IMR-90 (cell line): ENCODE measurements at regions not wholly inside any gene's neighbourhood (a gene's known extent, or its start where the extent isn't known, plus 50 kb on each side); places are given as distances from the start of the nearest gene placed in this dataset.

Experiments
- ATAC-seq: fragments of 200-7000 bp; cut with Tn5 transposase; 2 replicates; pipeline ENCODE4 v1.9.1; 2020; ENCODE audit warnings: low read depth, mild to moderate bottlenecking, moderate library complexity
- BruUV-seq: library from RNA; stranded (reverse); fragments of 400-500 nt; replicated peaks from 2 replicates; lab custom pipeline; 2021; lab: Mats Ljungman, UMichigan
- CTCF ChIA-PET: fragments of 300-600 bp; formaldehyde crosslinking; extraction: SDS; loops from one replicate; lab custom pipeline; 2021; ENCODE audit warnings: antibody characterized with exemption; lab: Yijun Ruan, JAX
- POLR2A ChIA-PET: fragments of 300-600 bp; sonication (Branson Sonifier 250); formaldehyde crosslinking; loops from one replicate; lab custom pipeline; 2022; ENCODE audit warnings: antibody characterized with exemption; ENCODE audit not compliant: unreplicated experiment; lab: Charles Lee
- DNase-seq: peaks from one replicate; pipeline ENCODE4 v3.0.0; 2013
- H2AFZ ChIP-seq: replicated peaks from 2 replicates; pipeline ENCODE3; 2013; ENCODE audit warnings: low read length, mild to moderate bottlenecking; ENCODE audit not compliant: poor library complexity
- H2AK5ac ChIP-seq: 2 replicates; pipeline ENCODE4 v1.6.1; 2013; ENCODE audit warnings: low read depth, low read length, inconsistent platforms
- H2AK9ac ChIP-seq: replicated peaks from 2 replicates; pipeline ENCODE3; 2013; ENCODE audit warnings: mild to moderate bottlenecking, low read depth, low read length, moderate library complexity; ENCODE audit not compliant: poor library complexity
- H2BK120ac ChIP-seq: 2 replicates; pipeline ENCODE4 v1.6.1; 2013; ENCODE audit warnings: low read depth, low read length, inconsistent platforms
- H2BK15ac ChIP-seq: 3 replicates; pipeline ENCODE4 v1.6.1; 2013; ENCODE audit warnings: low read depth, low read length, inconsistent platforms
- H2BK20ac ChIP-seq: 2 replicates; pipeline ENCODE4 v1.6.1; 2013; ENCODE audit warnings: low read depth, mild to moderate bottlenecking, inconsistent platforms, low read length, moderate library complexity
- H2BK5ac ChIP-seq: 2 replicates; pipeline ENCODE4 v1.6.1; 2013; ENCODE audit warnings: mild to moderate bottlenecking, low read depth, low read length, inconsistent platforms; ENCODE audit not compliant: poor library complexity, severe bottlenecking
- H3K14ac ChIP-seq: replicated peaks from 2 replicates; pipeline ENCODE4 v1.6.1; 2013; ENCODE audit warnings: low read depth, low read length, inconsistent platforms
- H3K18ac ChIP-seq: 2 replicates; pipeline ENCODE4 v1.6.1; 2013; ENCODE audit warnings: low read depth, low read length, control low read depth
- H3K23ac ChIP-seq: 2 replicates; pipeline ENCODE4 v1.6.1; 2013; ENCODE audit warnings: low read depth, low read length, inconsistent platforms
- H3K27ac ChIP-seq: 2 replicates; pipeline ENCODE4 v1.5.1; 2013; ENCODE audit warnings: mild to moderate bottlenecking, control low read depth, low read length; ENCODE audit not compliant: insufficient read depth
- H3K27me3 ChIP-seq: 2 replicates; pipeline ENCODE4 v1.6.1; 2013; ENCODE audit warnings: low read length; ENCODE audit not compliant: control insufficient read depth, insufficient read depth
- H3K36me3 ChIP-seq: 2 replicates; pipeline ENCODE4 v1.6.1; 2013; ENCODE audit warnings: low read length, mixed read lengths; ENCODE audit not compliant: control insufficient read depth, insufficient read depth
- H3K4ac ChIP-seq: 2 replicates; pipeline ENCODE4 v1.6.1; 2013; ENCODE audit warnings: low read depth, low read length, inconsistent platforms
- H3K4me1 ChIP-seq: 2 replicates; pipeline ENCODE4 v1.6.1; 2013; ENCODE audit warnings: low read length, mixed read lengths; ENCODE audit not compliant: control insufficient read depth, insufficient read depth
- H3K4me2 ChIP-seq: 2 replicates; pipeline ENCODE4 v1.6.1; 2013; ENCODE audit warnings: low read depth, mild to moderate bottlenecking, control low read depth, low read length, moderate library complexity
- H3K4me3 ChIP-seq: 2 replicates; pipeline ENCODE4 v1.5.1; 2013; ENCODE audit warnings: low read depth, mild to moderate bottlenecking, control low read depth, low read length, moderate library complexity; ENCODE audit not compliant: insufficient read depth
- H3K56ac ChIP-seq: 2 replicates; pipeline ENCODE4 v1.6.1; 2013; ENCODE audit warnings: low read length, inconsistent platforms; ENCODE audit not compliant: insufficient read depth; ENCODE audit errors: extremely low read depth
- H3K79me1 ChIP-seq, 2 experiments: 2 replicates each; pipeline ENCODE4 v1.6.1; 2013; ENCODE audit warnings: low read length in 2 of 2, inconsistent platforms in 1 of 2, low read depth in 1 of 2
- H3K9ac ChIP-seq: 2 replicates; pipeline ENCODE4 v1.6.1; 2013; ENCODE audit warnings: low read depth, low read length, control low read depth
- H3K9me1 ChIP-seq: 2 replicates; pipeline ENCODE4 v1.6.1; 2013; ENCODE audit warnings: low read length, inconsistent platforms; ENCODE audit not compliant: insufficient read depth
- H3K9me3 ChIP-seq: 2 replicates; pipeline ENCODE4 v1.6.1; 2013; ENCODE audit warnings: low read length; ENCODE audit not compliant: control insufficient read depth, insufficient read depth
- H4K20me1 ChIP-seq: 2 replicates; pipeline ENCODE4 v1.6.1; 2013; ENCODE audit warnings: low read length, inconsistent platforms; ENCODE audit not compliant: insufficient read depth
- H4K5ac ChIP-seq: 2 replicates; pipeline ENCODE4 v1.6.1; 2013; ENCODE audit warnings: mild to moderate bottlenecking, low read depth, low read length, control low read depth
- H4K8ac ChIP-seq, 2 experiments: 2 replicates each; pipeline ENCODE4 v1.6.1; 2013; ENCODE audit warnings: low read depth in 2 of 2, low read length in 2 of 2, control low read depth in 1 of 2, inconsistent platforms in 1 of 2
- H4K91ac ChIP-seq: 2 replicates; pipeline ENCODE4 v1.6.1; 2013; ENCODE audit warnings: low read depth, low read length, inconsistent platforms; ENCODE audit not compliant: insufficient read depth
- BHLHE40 ChIP-seq: fragments of 150-350 bp; IDR thresholded peaks from 2 replicates; pipeline ENCODE4 v1.6.1; 2016; ENCODE audit warnings: mild to moderate bottlenecking, low read depth, low read length
- CEBPB ChIP-seq: IDR thresholded peaks from 2 replicates; pipeline ENCODE4 v1.6.1; 2012; ENCODE audit warnings: low read depth, low read length, improper control_type of control experiment
- CHD1 ChIP-seq: IDR thresholded peaks from 2 replicates; pipeline ENCODE4 v1.6.1; 2012; ENCODE audit warnings: low read depth, low read length, improper control_type of control experiment
- FOS ChIP-seq: fragments of 150-350 bp; IDR thresholded peaks from 2 replicates; pipeline ENCODE4 v1.6.1; 2016; ENCODE audit warnings: low read depth, low read length
- MAFK ChIP-seq: IDR thresholded peaks from 2 replicates; pipeline ENCODE4 v1.6.1; 2012; ENCODE audit warnings: low read depth, low read length, improper control_type of control experiment
- MAZ ChIP-seq: IDR thresholded peaks from 2 replicates; pipeline ENCODE4 v1.6.1; 2012; ENCODE audit warnings: low read depth, mild to moderate bottlenecking, low read length, improper control_type of control experiment, moderate library complexity, borderline replicate concordance
- MXI1 ChIP-seq: IDR thresholded peaks from 2 replicates; pipeline ENCODE4 v1.6.1; 2012; ENCODE audit warnings: low read depth, mild to moderate bottlenecking, low read length, moderate library complexity, borderline replicate concordance
- NFE2L2 ChIP-seq: fragments of 150-350 bp; IDR thresholded peaks from 2 replicates; pipeline ENCODE4 v1.6.1; 2016; ENCODE audit warnings: low read depth, mild to moderate bottlenecking, low read length
- POLR2A ChIP-seq: IDR thresholded peaks from 2 replicates; pipeline ENCODE4 v1.6.1; 2012; ENCODE audit warnings: mild to moderate bottlenecking, low read depth, low read length
- RAD21 ChIP-seq: IDR thresholded peaks from 2 replicates; pipeline ENCODE4 v1.6.1; 2012; ENCODE audit warnings: low read length, improper control_type of control experiment
- RCOR1 ChIP-seq: IDR thresholded peaks from 2 replicates; pipeline ENCODE4 v1.6.1; 2012; ENCODE audit warnings: mild to moderate bottlenecking, low read length, improper control_type of control experiment; ENCODE audit not compliant: insufficient replicate concordance
- RFX5 ChIP-seq: IDR thresholded peaks from 2 replicates; pipeline ENCODE4 v1.8.0; 2012; ENCODE audit warnings: low read depth, mild to moderate bottlenecking, low read length, moderate library complexity
- SMC3 ChIP-seq: fragments of 150-350 bp; IDR thresholded peaks from 2 replicates; pipeline ENCODE4 v1.6.1; 2016; ENCODE audit warnings: low read depth, mild to moderate bottlenecking, antibody characterized with exemption, low read length, moderate library complexity
- WGBS, 2 experiments: methylation state at CpG; one replicate each; pipeline versions ENCODE4 v1.1.5 to v1.1.7; 2013; ENCODE audit warnings: missing lambda C conversion rate in 2 of 2; ENCODE audit not compliant: insufficient read length in 1 of 2; ENCODE audit errors: extremely low coverage in 2 of 2; 5-methylcytosine and 5-hydroxymethylcytosine counted together
- dilution Hi-C: fragments of 300-500 bp; cut with HindIII; formaldehyde crosslinking; loops from one replicate; pipeline ENCODE4 v1.14.3; 2018; ENCODE audit warnings: low sequenced_read_pairs; ENCODE audit not compliant: unreplicated experiment
- in situ Hi-C: fragments of 300-500 bp; cut with MboI; formaldehyde crosslinking; loops from 3 replicates; pipeline ENCODE4 v1.14.3; 2019; ENCODE audit warnings: low sequenced_read_pairs, inconsistent platforms, mixed read lengths
- intact Hi-C: fragments of 100-400 bp; cut with micrococcal nuclease; formaldehyde crosslinking; loops from 2 replicates; pipeline ENCODE4 v1.10.0; 2022
- TF ChIP-seq, protein P1 (sequence below): fragments of 150-350 bp; IDR thresholded peaks from 2 replicates; pipeline ENCODE4 v1.6.1; 2017; ENCODE audit warnings: mild to moderate bottlenecking, antibody characterized with exemption, low read length, low read depth
- TF ChIP-seq, protein P2 (sequence below): fragments of 150-350 bp; IDR thresholded peaks from 2 replicates; pipeline ENCODE4 v1.6.1; 2016; ENCODE audit warnings: low read depth, mild to moderate bottlenecking, low read length, moderate library complexity, borderline replicate concordance
- TF ChIP-seq, protein P3 (sequence below): conservative IDR thresholded peaks from 2 replicates; pipeline ENCODE4 v1.5.1; 2012; ENCODE audit warnings: mild to moderate bottlenecking, low read depth, low read length, improper control_type of control experiment

DNA sequence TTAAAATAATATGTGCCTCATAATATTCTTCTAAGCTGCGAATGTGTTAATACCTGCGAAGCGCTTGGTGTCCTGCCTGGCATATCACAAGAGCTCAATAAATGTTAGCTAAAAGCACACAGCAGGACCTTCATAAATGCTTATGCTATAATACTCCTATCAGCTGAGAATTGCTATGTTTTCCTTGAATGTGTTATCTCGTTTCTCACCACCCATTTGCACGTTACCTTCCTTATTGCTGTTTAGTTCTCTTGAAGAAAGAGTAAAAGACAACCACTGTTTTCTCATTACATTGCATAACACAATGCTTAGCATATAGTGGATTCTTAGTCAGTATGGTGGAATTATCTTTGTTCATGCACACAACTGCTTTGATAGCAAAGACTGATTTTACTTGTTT, 76.6 kb downstream of the EDN1 start:
- Histone ChIP-seq H3K23ac (no peak overlapping the region), H2BK120ac (no peak overlapping the region), H3K27ac (no peak overlapping the region), H3K18ac (no peak overlapping the region), H3K79me1 (no peaks in the 10 kb centered on the region), H3K4me2 (no peak overlapping the region), H4K5ac (no peak overlapping the region), H2AFZ (no peak overlapping the region), H3K9me1 (no peaks in the 10 kb centered on the region), H2AK9ac (no peak overlapping the region), H3K9me3 (no peaks in the 10 kb centered on the region), H4K20me1 (no peaks in the 10 kb centered on the region), H3K9ac (no peak overlapping the region), H3K36me3 (no peaks in the 10 kb centered on the region), H3K4me1 (no peaks in the 10 kb centered on the region), H3K4me3 (no peak overlapping the region), H3K27me3 (peaks cover 10% of the 10 kb centered on the region), H4K8ac (no peak overlapping the region), H2BK5ac (no peak overlapping the region), H2AK5ac (no peak overlapping the region), H3K14ac (no peak overlapping the region), H3K4ac (no peak overlapping the region), H2BK15ac (no peak overlapping the region), H4K91ac (no peak overlapping the region), H2BK20ac (no peak overlapping the region), H3K56ac (no peak overlapping the region)
- ChIA-PET POLR2A (no interaction called here), CTCF (no interaction called here)
- dilution Hi-C loops: no loop called here
- no peak for TF ChIP-seq CEBPB
- no peak for TF ChIP-seq CHD1
- no peak for TF ChIP-seq POLR2A
- TF ChIP-seq, protein P1, sequence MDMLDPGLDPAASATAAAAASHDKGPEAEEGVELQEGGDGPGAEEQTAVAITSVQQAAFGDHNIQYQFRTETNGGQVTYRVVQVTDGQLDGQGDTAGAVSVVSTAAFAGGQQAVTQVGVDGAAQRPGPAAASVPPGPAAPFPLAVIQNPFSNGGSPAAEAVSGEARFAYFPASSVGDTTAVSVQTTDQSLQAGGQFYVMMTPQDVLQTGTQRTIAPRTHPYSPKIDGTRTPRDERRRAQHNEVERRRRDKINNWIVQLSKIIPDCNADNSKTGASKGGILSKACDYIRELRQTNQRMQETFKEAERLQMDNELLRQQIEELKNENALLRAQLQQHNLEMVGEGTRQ: no peak
- no peak for TF ChIP-seq MAZ
- TF ChIP-seq NFE2L2: no peak
- TF ChIP-seq, protein P2, sequence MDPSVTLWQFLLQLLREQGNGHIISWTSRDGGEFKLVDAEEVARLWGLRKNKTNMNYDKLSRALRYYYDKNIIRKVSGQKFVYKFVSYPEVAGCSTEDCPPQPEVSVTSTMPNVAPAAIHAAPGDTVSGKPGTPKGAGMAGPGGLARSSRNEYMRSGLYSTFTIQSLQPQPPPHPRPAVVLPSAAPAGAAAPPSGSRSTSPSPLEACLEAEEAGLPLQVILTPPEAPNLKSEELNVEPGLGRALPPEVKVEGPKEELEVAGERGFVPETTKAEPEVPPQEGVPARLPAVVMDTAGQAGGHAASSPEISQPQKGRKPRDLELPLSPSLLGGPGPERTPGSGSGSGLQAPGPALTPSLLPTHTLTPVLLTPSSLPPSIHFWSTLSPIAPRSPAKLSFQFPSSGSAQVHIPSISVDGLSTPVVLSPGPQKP: no peak
- TF ChIP-seq RFX5: no peak
- no peak for TF ChIP-seq RAD21
- no peak for TF ChIP-seq RCOR1
- TF ChIP-seq, protein P3, sequence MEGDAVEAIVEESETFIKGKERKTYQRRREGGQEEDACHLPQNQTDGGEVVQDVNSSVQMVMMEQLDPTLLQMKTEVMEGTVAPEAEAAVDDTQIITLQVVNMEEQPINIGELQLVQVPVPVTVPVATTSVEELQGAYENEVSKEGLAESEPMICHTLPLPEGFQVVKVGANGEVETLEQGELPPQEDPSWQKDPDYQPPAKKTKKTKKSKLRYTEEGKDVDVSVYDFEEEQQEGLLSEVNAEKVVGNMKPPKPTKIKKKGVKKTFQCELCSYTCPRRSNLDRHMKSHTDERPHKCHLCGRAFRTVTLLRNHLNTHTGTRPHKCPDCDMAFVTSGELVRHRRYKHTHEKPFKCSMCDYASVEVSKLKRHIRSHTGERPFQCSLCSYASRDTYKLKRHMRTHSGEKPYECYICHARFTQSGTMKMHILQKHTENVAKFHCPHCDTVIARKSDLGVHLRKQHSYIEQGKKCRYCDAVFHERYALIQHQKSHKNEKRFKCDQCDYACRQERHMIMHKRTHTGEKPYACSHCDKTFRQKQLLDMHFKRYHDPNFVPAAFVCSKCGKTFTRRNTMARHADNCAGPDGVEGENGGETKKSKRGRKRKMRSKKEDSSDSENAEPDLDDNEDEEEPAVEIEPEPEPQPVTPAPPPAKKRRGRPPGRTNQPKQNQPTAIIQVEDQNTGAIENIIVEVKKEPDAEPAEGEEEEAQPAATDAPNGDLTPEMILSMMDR: no peak
- TF ChIP-seq MXI1: no peak
- no peak for TF ChIP-seq SMC3
- no peak for TF ChIP-seq FOS
- no peak for TF ChIP-seq BHLHE40
- TF ChIP-seq MAFK: no peak
- intact Hi-C loops: no loop called here
- in situ Hi-C loops: no loop called here
- no TSS peak for BruUV-seq
- no peak for DNase-seq
- ATAC-seq: no peak
- 93% methylated on average over 3 of the region's 5 CpGs; no CpG with 5 or more reads in 1 of the 2 experiments for WGBS, 2 experiments
